Breast epithelium (tissue), 3 donors: ENCODE measurements at regions not wholly inside any gene's neighbourhood (a gene's known extent, or its start where the extent isn't known, plus 50 kb on each side); places are given as distances from the start of the nearest gene placed in this dataset.

Experiments
- CTCF ChIP-seq, 3 donors: fragments of 450-650 bp; IDR thresholded peaks; one replicate each; pipeline ENCODE4 v1.5.1; 2016 to 2017; ENCODE audit warnings: antibody characterized with exemption in 3 of 3, mild to moderate bottlenecking in 3 of 3, moderate library complexity in 3 of 3
- POLR2AphosphoS5 ChIP-seq, 3 donors: sonication (generic); formaldehyde crosslinking; IDR thresholded peaks; one replicate each; pipeline ENCODE4 v1.6.1; 2017; ENCODE audit warnings: antibody characterized with exemption in 3 of 3

DNA sequence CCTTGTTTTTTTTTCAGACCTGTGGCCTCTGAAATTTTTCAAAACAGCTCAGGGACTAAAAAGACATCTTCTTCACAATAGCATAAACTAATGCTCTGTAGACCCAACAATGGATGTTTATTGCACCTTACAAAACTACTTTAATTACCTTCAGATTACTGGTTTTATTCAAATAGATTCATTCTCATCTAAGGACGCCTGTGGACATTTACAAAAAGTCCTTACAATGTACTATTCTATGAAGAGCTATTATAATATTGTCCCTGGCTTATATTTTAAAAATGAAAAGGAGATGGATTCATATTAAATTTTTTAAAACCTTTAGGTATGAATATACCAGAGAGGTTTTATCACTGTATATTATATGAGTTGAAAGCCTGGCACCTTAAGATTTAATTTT lies 238.4 kb upstream of the NR5A2 start:
- no peak for TF ChIP-seq CTCF (IDR thresholded peaks at IDR 0.05)
- TF ChIP-seq POLR2AphosphoS5 (IDR thresholded peaks at IDR 0.05) = no peak
